PC-3 (cell line): ENCODE measurements at regions not wholly inside any gene's neighbourhood (a gene's known extent, or its start where the extent isn't known, plus 50 kb on each side); places are given as distances from the start of the nearest gene placed in this dataset.

Experiments
- EZH2 ChIP-seq: fragments of 300-600 bp; sonication (generic); IDR thresholded peaks from one replicate; pipeline ENCODE4 v1.6.1; 2017; ENCODE audit warnings: antibody characterized with exemption, mild to moderate bottlenecking, low read length; ENCODE audit not compliant: unreplicated experiment
- EZH2phosphoT487 ChIP-seq: fragments of 300-600 bp; sonication (generic); IDR thresholded peaks from 2 replicates; pipeline ENCODE4 v1.6.1; 2018; ENCODE audit warnings: mild to moderate bottlenecking, antibody characterized with exemption, low read length, borderline replicate concordance
- TF ChIP-seq, protein P1 (sequence below): fragments of 300-600 bp; sonication (generic); conservative IDR thresholded peaks from 2 replicates; pipeline ENCODE4 v1.5.1; 2017; ENCODE audit warnings: antibody characterized with exemption, low read depth, mild to moderate bottlenecking, low read length

DNA sequence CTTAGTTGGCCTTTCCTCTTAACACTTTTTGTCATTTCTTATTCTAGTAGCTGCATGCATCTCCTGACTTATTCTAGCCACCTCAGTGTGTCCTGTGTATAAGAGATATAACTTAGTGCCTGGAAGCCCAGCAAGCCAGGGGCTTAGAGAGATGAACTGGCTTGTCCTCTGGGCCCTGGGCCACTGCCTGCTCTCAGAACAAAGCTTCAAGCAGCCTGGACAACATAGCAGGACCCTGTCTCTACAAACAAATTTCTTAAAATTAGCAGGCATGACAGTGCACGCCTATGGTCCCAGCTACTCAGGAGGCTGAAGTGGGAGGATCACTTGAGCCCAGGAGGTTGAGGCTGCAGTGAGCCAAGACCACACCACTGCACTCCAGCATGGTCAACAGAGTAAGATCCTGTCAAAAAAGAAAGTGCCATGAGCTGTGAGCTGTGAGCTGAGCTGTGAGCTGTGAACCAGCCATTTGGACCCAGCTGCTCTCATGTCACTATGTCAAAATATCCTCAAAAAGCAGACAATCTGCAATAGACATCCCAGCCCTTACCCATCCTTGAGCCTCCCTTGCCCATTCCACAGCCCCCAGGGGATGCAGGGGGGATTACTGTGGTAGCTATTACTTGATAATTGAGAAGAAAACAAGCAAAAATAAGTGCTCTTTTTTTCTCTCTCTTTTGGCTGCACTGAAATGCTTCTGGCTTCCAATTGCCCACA is 174.5 kb downstream of the OPA1 start:
- TF ChIP-seq, protein P1, sequence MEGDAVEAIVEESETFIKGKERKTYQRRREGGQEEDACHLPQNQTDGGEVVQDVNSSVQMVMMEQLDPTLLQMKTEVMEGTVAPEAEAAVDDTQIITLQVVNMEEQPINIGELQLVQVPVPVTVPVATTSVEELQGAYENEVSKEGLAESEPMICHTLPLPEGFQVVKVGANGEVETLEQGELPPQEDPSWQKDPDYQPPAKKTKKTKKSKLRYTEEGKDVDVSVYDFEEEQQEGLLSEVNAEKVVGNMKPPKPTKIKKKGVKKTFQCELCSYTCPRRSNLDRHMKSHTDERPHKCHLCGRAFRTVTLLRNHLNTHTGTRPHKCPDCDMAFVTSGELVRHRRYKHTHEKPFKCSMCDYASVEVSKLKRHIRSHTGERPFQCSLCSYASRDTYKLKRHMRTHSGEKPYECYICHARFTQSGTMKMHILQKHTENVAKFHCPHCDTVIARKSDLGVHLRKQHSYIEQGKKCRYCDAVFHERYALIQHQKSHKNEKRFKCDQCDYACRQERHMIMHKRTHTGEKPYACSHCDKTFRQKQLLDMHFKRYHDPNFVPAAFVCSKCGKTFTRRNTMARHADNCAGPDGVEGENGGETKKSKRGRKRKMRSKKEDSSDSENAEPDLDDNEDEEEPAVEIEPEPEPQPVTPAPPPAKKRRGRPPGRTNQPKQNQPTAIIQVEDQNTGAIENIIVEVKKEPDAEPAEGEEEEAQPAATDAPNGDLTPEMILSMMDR = no peak
- TF ChIP-seq EZH2 (no peak), EZH2phosphoT487 (no peak)
